ENCODE measurements at regions not wholly inside any gene's neighbourhood (a gene's known extent, or its start where the extent isn't known, plus 50 kb on each side); places are given as distances from the start of the nearest gene placed in this dataset.
A peak's percentile ranks its signal among the peaks of the same experiment; 100 is the strongest.

GRCh38 chr15:25515633-25516032 is 76.8 kb upstream of the UBE3A start:
- no peak for TF ChIP-seq CTCF (IDR thresholded peaks at IDR 0.05)
- H3K4me1 ChIP-seq (ENCODE audit: control insufficient read depth in 1 of 2, insufficient read depth in 2 of 2, low read length in 2 of 2): no peaks in the 10 kb centered on the region
- no peak overlapping the region for H3K4me2 ChIP-seq (replicated peaks; ENCODE audit: extremely low read depth, low read length, poor library complexity, severe bottlenecking)
- Mint-ChIP-seq H3K36me3 (no peaks in the 10 kb centered on the region), H3K27me3 (ENCODE audit: low read depth in 3 of 3) (no peaks in the 10 kb centered on the region), H3K4me1 (no peaks in the 10 kb centered on the region), H3K9me3 (peaks cover 2 to 7% (median 5%) of the 10 kb centered on the region in 7 donors), H3K27ac (no peak overlapping the region), H3K4me3 (no peak overlapping the region)
- 86% methylated on average over 6 of the region's 6 CpGs for WGBS (ENCODE audit: insufficient coverage)
- no peaks in the 10 kb centered on the region for H3K79me2 ChIP-seq (ENCODE audit: insufficient read depth, low read length)
- no peak for DNase-seq
- no peaks in the 10 kb centered on the region for H3K9me3 ChIP-seq (replicated peaks in 1 of 2; ENCODE audit: control insufficient read depth in 1 of 2, insufficient read depth in 1 of 2, low read length in 2 of 2)
- no peak overlapping the region for H3K9ac ChIP-seq (ENCODE audit: insufficient read depth, low read length, poor library complexity, severe bottlenecking)
- no peaks in the 10 kb centered on the region for H3K36me3 ChIP-seq (replicated peaks in 1 of 2; ENCODE audit: control insufficient read depth in 1 of 2, insufficient read depth in 2 of 2, low read length in 2 of 2)
- H3K27me3 ChIP-seq (ENCODE audit: control insufficient read depth in 2 of 2, insufficient read depth in 2 of 2, low read length in 2 of 2): no peaks in the 10 kb centered on the region
- H3K27ac ChIP-seq (ENCODE audit: low read depth in 1 of 2, low read length in 2 of 2): no peak overlapping the region
- H2AFZ ChIP-seq (ENCODE audit: insufficient read depth, low read depth, low read length, poor library complexity, severe bottlenecking): no peak overlapping the region
- H3K4me3 ChIP-seq (replicated peaks in 1 of 3; ENCODE audit: low read depth in 2 of 3, low read length in 3 of 3): no peak overlapping the region
- intact Hi-C loops (cut with micrococcal nuclease): no loop called here
- H4K20me1 ChIP-seq (ENCODE audit: insufficient read depth, low read length): no peaks in the 10 kb centered on the region

GRCh38 chr15:25514522-25514921 is 75.7 kb upstream of the UBE3A start:
- Histone ChIP-seq H4K20me1 (ENCODE audit: insufficient read depth, low read length) (no peaks in the 10 kb centered on the region), H3K79me2 (ENCODE audit: insufficient read depth, low read length) (no peaks in the 10 kb centered on the region), H3K36me3 (replicated peaks in 1 of 2; ENCODE audit: control insufficient read depth in 1 of 2, insufficient read depth in 2 of 2, low read length in 2 of 2) (no peaks in the 10 kb centered on the region), H3K27me3 (ENCODE audit: control insufficient read depth in 2 of 2, insufficient read depth in 2 of 2, low read length in 2 of 2) (no peaks in the 10 kb centered on the region), H3K4me3 (replicated peaks in 1 of 3; ENCODE audit: low read depth in 2 of 3, low read length in 3 of 3) (no peak overlapping the region), H3K4me1 (ENCODE audit: control insufficient read depth in 1 of 2, insufficient read depth in 2 of 2, low read length in 2 of 2) (no peaks in the 10 kb centered on the region), H3K9me3 (replicated peaks in 1 of 2; ENCODE audit: control insufficient read depth in 1 of 2, insufficient read depth in 1 of 2, low read length in 2 of 2) (no peaks in the 10 kb centered on the region), H3K9ac (ENCODE audit: insufficient read depth, low read length, poor library complexity, severe bottlenecking) (no peak overlapping the region), H3K27ac (ENCODE audit: low read depth in 1 of 2, low read length in 2 of 2) (no peak overlapping the region), H2AFZ (ENCODE audit: insufficient read depth, low read depth, low read length, poor library complexity, severe bottlenecking) (no peak overlapping the region), H3K4me2 (replicated peaks; ENCODE audit: extremely low read depth, low read length, poor library complexity, severe bottlenecking) (no peak overlapping the region)
- 96% methylated on average over 9 of the region's 9 CpGs for WGBS (ENCODE audit: insufficient coverage)
- Mint-ChIP-seq H3K4me1 (no peaks in the 10 kb centered on the region), H3K4me3 (no peak overlapping the region), H3K27me3 (ENCODE audit: low read depth in 3 of 3) (no peaks in the 10 kb centered on the region), H3K27ac (peak overlapping the region in 1 of 7 donors; percentile 1), H3K36me3 (no peaks in the 10 kb centered on the region), H3K9me3 (peaks cover 2 to 7% (median 5%) of the 10 kb centered on the region in 7 donors)
- DNase-seq: no peak
- no peak for TF ChIP-seq CTCF (IDR thresholded peaks at IDR 0.05)
- intact Hi-C loops (cut with micrococcal nuclease): no loop called here

All from CD14-positive monocyte (primary cell).